ENCODE measurements at regions not wholly inside any gene's neighbourhood (a gene's known extent, or its start where the extent isn't known, plus 50 kb on each side); places are given as distances from the start of the nearest gene placed in this dataset.
A peak's percentile ranks its signal among the peaks of the same experiment; 100 is the strongest.

DNA sequence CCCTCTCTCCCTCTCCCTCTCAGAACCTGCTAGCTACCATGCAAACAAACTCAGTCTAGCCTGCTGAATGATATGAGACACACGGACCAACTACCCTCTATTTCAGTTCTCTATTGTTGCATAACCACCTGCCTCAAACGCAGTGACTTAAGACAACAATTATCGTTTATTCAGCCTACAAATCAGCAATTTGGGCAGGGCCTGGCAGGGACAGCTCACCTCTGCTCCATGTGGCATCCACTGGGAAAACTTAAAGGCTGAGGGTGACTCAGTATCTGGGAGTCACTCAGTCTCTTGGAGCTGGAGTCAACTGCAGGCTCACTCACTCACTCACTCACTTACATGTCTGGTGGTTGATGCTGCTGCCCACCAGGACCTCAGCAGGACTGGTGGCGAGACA lies 121.3 kb downstream of the SEC16B start:
- dilution Hi-C loops (cut with HindIII; ENCODE audit: low sequenced_read_pairs, unreplicated experiment) (no loop called here), in situ Hi-C loops (cut with MboI; ENCODE audit: low sequenced_read_pairs) (no loop called here), intact Hi-C loops (cut with micrococcal nuclease) (no loop called here)
- Histone ChIP-seq H3K9me1 (ENCODE audit: insufficient read depth, low read length) (peaks cover 16% of the 10 kb centered on the region), H3K56ac (ENCODE audit: extremely low read depth, insufficient read depth, low read length) (no peak overlapping the region), H3K4me2 (ENCODE audit: low read depth, low read length) (peak overlapping the region; percentile 3; the same call in 1 of the 2 replicates), H3K4ac (ENCODE audit: low read depth, low read length) (peak overlapping the region; percentile 77), H3K14ac (replicated peaks; ENCODE audit: low read depth, low read length) (peak overlapping the region; percentile 89), H4K5ac (ENCODE audit: low read depth, low read length) (peak overlapping the region; percentile 17; the same call in 1 of the 2 replicates), H3K4me3 (ENCODE audit: insufficient read depth, low read depth, low read length) (no peak overlapping the region), H4K91ac (ENCODE audit: insufficient read depth, low read depth, low read length) (peak overlapping the region; percentile 71), H2BK20ac (ENCODE audit: low read depth, low read length) (peak overlapping the region; percentile 96), H3K27me3 (ENCODE audit: control insufficient read depth, insufficient read depth, low read length) (no peaks in the 10 kb centered on the region), H4K8ac (ENCODE audit: low read depth in 2 of 2, low read length in 2 of 2) (peak overlapping the region; percentile 72 to 82), H3K36me3 (ENCODE audit: control insufficient read depth, insufficient read depth, low read length) (no peaks in the 10 kb centered on the region), H3K79me1 (ENCODE audit: low read depth in 1 of 2, low read length in 2 of 2) (no peaks in the 10 kb centered on the region), H3K23ac (ENCODE audit: low read depth, low read length) (peak overlapping the region; percentile 54), H2BK120ac (ENCODE audit: low read depth, low read length) (peak overlapping the region; percentile 89), H3K18ac (ENCODE audit: low read depth, low read length) (peak overlapping the region; percentile 49; the same call in 1 of the 2 replicates), H3K27ac (ENCODE audit: insufficient read depth, low read length) (peak overlapping the region; percentile 14; the same call in 1 of the 2 replicates), H3K9me3 (ENCODE audit: control insufficient read depth, insufficient read depth, low read length) (no peaks in the 10 kb centered on the region), H2AK5ac (ENCODE audit: low read depth, low read length) (peak overlapping the region; percentile 41), H2AFZ (replicated peaks; ENCODE audit: low read length, poor library complexity) (peak overlapping the region; percentile 70), H4K20me1 (ENCODE audit: insufficient read depth, low read length) (no peaks in the 10 kb centered on the region), H3K4me1 (ENCODE audit: control insufficient read depth, insufficient read depth, low read length) (peaks cover 12% of the 10 kb centered on the region), H3K9ac (ENCODE audit: low read depth, low read length) (no peak overlapping the region), H2AK9ac (replicated peaks; ENCODE audit: low read depth, low read length, poor library complexity) (peak overlapping the region; percentile 85), H2BK5ac (ENCODE audit: low read depth, low read length, poor library complexity, severe bottlenecking) (peak overlapping the region; percentile 92), H2BK15ac (ENCODE audit: low read depth, low read length) (peak overlapping the region; percentile 76; the same call in 2 of the 3 replicates)
- DNase-seq (peak; percentile 62), ATAC-seq (ENCODE audit: low read depth) (peak; percentile 27)
- no peak for TF ChIP-seq POLR2A (IDR thresholded peaks at IDR 0.05; ENCODE audit: low read depth, low read length)
- TF ChIP-seq CHD1 (IDR thresholded peaks at IDR 0.05; ENCODE audit: low read depth, low read length), result no peak
- TF ChIP-seq CTCF (conservative IDR thresholded peaks at IDR 0.05; ENCODE audit: low read depth, low read length), result no peak
- TF ChIP-seq, protein P1, sequence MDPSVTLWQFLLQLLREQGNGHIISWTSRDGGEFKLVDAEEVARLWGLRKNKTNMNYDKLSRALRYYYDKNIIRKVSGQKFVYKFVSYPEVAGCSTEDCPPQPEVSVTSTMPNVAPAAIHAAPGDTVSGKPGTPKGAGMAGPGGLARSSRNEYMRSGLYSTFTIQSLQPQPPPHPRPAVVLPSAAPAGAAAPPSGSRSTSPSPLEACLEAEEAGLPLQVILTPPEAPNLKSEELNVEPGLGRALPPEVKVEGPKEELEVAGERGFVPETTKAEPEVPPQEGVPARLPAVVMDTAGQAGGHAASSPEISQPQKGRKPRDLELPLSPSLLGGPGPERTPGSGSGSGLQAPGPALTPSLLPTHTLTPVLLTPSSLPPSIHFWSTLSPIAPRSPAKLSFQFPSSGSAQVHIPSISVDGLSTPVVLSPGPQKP (IDR thresholded peaks at IDR 0.05; ENCODE audit: borderline replicate concordance, low read depth, low read length), result no peak
- no peak for TF ChIP-seq USF2 (IDR thresholded peaks at IDR 0.05; ENCODE audit: low read depth, low read length)
- peak; percentile 19; the same call in 1 of the 2 replicates for TF ChIP-seq FOS (IDR thresholded peaks at IDR 0.05; ENCODE audit: low read depth, low read length)
- no peak for TF ChIP-seq RFX5 (IDR thresholded peaks at IDR 0.05; ENCODE audit: low read depth, low read length)
- no peak for TF ChIP-seq MAZ (IDR thresholded peaks at IDR 0.05; ENCODE audit: borderline replicate concordance, low read depth, low read length)
- no peak for TF ChIP-seq NFE2L2 (IDR thresholded peaks at IDR 0.05; ENCODE audit: low read depth, low read length)
- no peak for TF ChIP-seq SMC3 (IDR thresholded peaks at IDR 0.05; ENCODE audit: low read depth, low read length)
- TF ChIP-seq RCOR1 (IDR thresholded peaks at IDR 0.05; ENCODE audit: insufficient replicate concordance, low read length), result no peak
- no peak for TF ChIP-seq MAFK (IDR thresholded peaks at IDR 0.05; ENCODE audit: low read depth, low read length)
- TF ChIP-seq BHLHE40 (IDR thresholded peaks at IDR 0.05; ENCODE audit: low read depth, low read length), result no peak
- TF ChIP-seq MXI1 (IDR thresholded peaks at IDR 0.05; ENCODE audit: borderline replicate concordance, low read depth, low read length), result no peak
- TF ChIP-seq RAD21 (IDR thresholded peaks at IDR 0.05; ENCODE audit: low read length), result no peak
- TF ChIP-seq CEBPB (IDR thresholded peaks at IDR 0.05; ENCODE audit: low read depth, low read length), result peak; percentile 73
- ChIA-PET POLR2A (ENCODE audit: unreplicated experiment) (no interaction called here), CTCF (no interaction called here)
- no TSS peak for BruUV-seq (replicated peaks)
- 73% methylated on average over 4 of the region's 4 CpGs; no CpG with 5 or more reads in 1 of the 2 experiments for WGBS, 2 experiments (ENCODE audit: extremely low coverage in 2 of 2, insufficient read length in 1 of 2)
